Glutamatergic neuron (in vitro differentiated cells): ENCODE measurements at regions not wholly inside any gene's neighbourhood (a gene's known extent, or its start where the extent isn't known, plus 50 kb on each side); places are given as distances from the start of the nearest gene placed in this dataset.

Source experiments
- DNase-seq: peaks from one replicate; pipeline ENCODE4 v3.0.0; 2022
- H3K27ac Mint-ChIP-seq: one replicate; pipeline ENCODE4 v1.8.0; 2020; ENCODE audit warnings: mild to moderate bottlenecking, mixed read lengths, inconsistent platforms; ENCODE audit not compliant: unreplicated experiment
- H3K27me3 Mint-ChIP-seq: one replicate; pipeline ENCODE4 v1.8.0; 2020; ENCODE audit warnings: mild to moderate bottlenecking, moderate library complexity, mixed read lengths, inconsistent platforms; ENCODE audit not compliant: unreplicated experiment
- H3K36me3 Mint-ChIP-seq: one replicate; pipeline ENCODE4 v1.8.0; 2020; ENCODE audit warnings: mild to moderate bottlenecking, mixed read lengths, inconsistent platforms; ENCODE audit not compliant: unreplicated experiment
- H3K4me1 Mint-ChIP-seq: one replicate; pipeline ENCODE4 v1.8.0; 2020; ENCODE audit warnings: mild to moderate bottlenecking, low read depth, mixed read lengths, inconsistent platforms; ENCODE audit not compliant: unreplicated experiment
- H3K4me3 Mint-ChIP-seq: one replicate; pipeline ENCODE4 v1.8.0; 2020; ENCODE audit warnings: mild to moderate bottlenecking, mixed read lengths, inconsistent platforms; ENCODE audit not compliant: unreplicated experiment
- H3K9me3 Mint-ChIP-seq: one replicate; pipeline ENCODE4 v1.8.0; 2020; ENCODE audit warnings: mild to moderate bottlenecking, moderate library complexity, mixed read lengths, inconsistent platforms; ENCODE audit not compliant: unreplicated experiment
- CTCF ChIP-seq: fragments of 200-600 bp; sonication (generic); IDR thresholded peaks from one replicate; pipeline ENCODE4 v1.5.0; 2021; ENCODE audit not compliant: partially characterized antibody, unreplicated experiment

- Mint-ChIP-seq H3K27me3 (no peaks in the 10 kb centered on the region), H3K36me3 (no peaks in the 10 kb centered on the region), H3K4me3 (no peak overlapping the region), H3K27ac (no peak overlapping the region), H3K9me3 (no peaks in the 10 kb centered on the region), H3K4me1 (peaks cover 2% of the 10 kb centered on the region)
- TF ChIP-seq CTCF, result no peak
- DNase-seq, result no peak
These were observed 545.8 kb downstream of the CSNK1G3 start for GRCh38 chr5:124057724-124058231.

GRCh38 chr5:124056991-124057723 lies 545.2 kb downstream of the CSNK1G3 start:
- Mint-ChIP-seq H3K27me3 (no peaks in the 10 kb centered on the region), H3K4me1 (peaks cover 2% of the 10 kb centered on the region), H3K9me3 (no peaks in the 10 kb centered on the region), H3K36me3 (no peaks in the 10 kb centered on the region), H3K4me3 (no peak overlapping the region), H3K27ac (no peak overlapping the region)
- no peak for DNase-seq
- TF ChIP-seq CTCF, result no peak

- no peak overlapping the region for H3K4me3 Mint-ChIP-seq
- no peaks in the 10 kb centered on the region for H3K9me3 Mint-ChIP-seq
- H3K27me3 Mint-ChIP-seq, result no peaks in the 10 kb centered on the region
- DNase-seq, result no peak
- peaks cover 3% of the 10 kb centered on the region for H3K4me1 Mint-ChIP-seq
- no peaks in the 10 kb centered on the region for H3K36me3 Mint-ChIP-seq
- no peak overlapping the region for H3K27ac Mint-ChIP-seq
- no peak for TF ChIP-seq CTCF
These were observed 544.5 kb downstream of the CSNK1G3 start for GRCh38 chr5:124056326-124056990.

- TF ChIP-seq CTCF, result no peak
- Mint-ChIP-seq H3K4me3 (no peak overlapping the region), H3K4me1 (peaks cover 3% of the 10 kb centered on the region), H3K27ac (no peak overlapping the region), H3K36me3 (no peaks in the 10 kb centered on the region), H3K9me3 (no peaks in the 10 kb centered on the region), H3K27me3 (no peaks in the 10 kb centered on the region)
- no peak for DNase-seq
These were observed 543.8 kb downstream of the CSNK1G3 start for GRCh38 chr5:124055751-124056150.

- Mint-ChIP-seq H3K36me3 (no peaks in the 10 kb centered on the region), H3K9me3 (no peaks in the 10 kb centered on the region), H3K4me3 (no peak overlapping the region), H3K27ac (no peak overlapping the region), H3K4me1 (peaks cover 3% of the 10 kb centered on the region), H3K27me3 (no peaks in the 10 kb centered on the region)
- no peak for TF ChIP-seq CTCF
- no peak for DNase-seq
These were observed 542.6 kb downstream of the CSNK1G3 start for GRCh38 chr5:124054564-124054963.
